Naive thymus-derived CD4-positive, alpha-beta T cell (primary cell): ENCODE measurements at regions not wholly inside any gene's neighbourhood (a gene's known extent, or its start where the extent isn't known, plus 50 kb on each side); places are given as distances from the start of the nearest gene placed in this dataset.

Experiments
- ATAC-seq: fragments of 150-1000 bp; cut with Tn5 transposase; 2 replicates; pipeline ENCODE4 v1.10.0; 2021; ENCODE audit warnings: mild to moderate bottlenecking, moderate library complexity
- CTCF ChIA-PET: fragments of 350-600 bp; sonication (Branson Sonifier 250); formaldehyde crosslinking; loops from one replicate; lab custom pipeline; 2021; ENCODE audit warnings: antibody characterized with exemption; lab: Charles Lee
- POLR2A ChIA-PET: fragments of 350-600 bp; sonication (Branson Sonifier 250); formaldehyde crosslinking; loops from one replicate; lab custom pipeline; 2021; ENCODE audit warnings: antibody characterized with exemption, inconsistent platforms; lab: Charles Lee
- DNase-seq, 9 donors: peaks; one replicate each; pipeline versions ENCODE4 v3.0.0 to v3.0.0-alpha.2; 2020 to 2022; ENCODE audit warnings: mixed read lengths in 1 of 9
- H3K27ac ChIP-seq: one replicate; pipeline ENCODE4 v1.7.0; 2013; ENCODE audit warnings: mild to moderate bottlenecking, low read depth, low read length, moderate library complexity
- H3K27me3 ChIP-seq, 2 donors: one replicate each; pipeline ENCODE4 v1.7.0; 2013; ENCODE audit warnings: low read length in 2 of 2, mild to moderate bottlenecking in 2 of 2, moderate library complexity in 2 of 2; ENCODE audit not compliant: control insufficient read depth in 2 of 2, insufficient read depth in 2 of 2
- H3K36me3 ChIP-seq, 3 experiments: 1 replicate in 2 of 3; 2 replicates in 1 of 3; pipeline ENCODE4 v1.7.0; 2013; ENCODE audit warnings: low read length in 3 of 3, mild to moderate bottlenecking in 3 of 3, moderate library complexity in 1 of 3; ENCODE audit not compliant: insufficient read depth in 3 of 3, control insufficient read depth in 2 of 3
- H3K4me1 ChIP-seq, 2 donors: one replicate each; pipeline ENCODE4 v1.7.0; 2013; ENCODE audit warnings: low read length in 2 of 2, mild to moderate bottlenecking in 2 of 2, moderate library complexity in 1 of 2; ENCODE audit not compliant: control insufficient read depth in 2 of 2, insufficient read depth in 2 of 2
- H3K4me3 ChIP-seq: 2 replicates; pipeline ENCODE4 v1.7.0; 2013; ENCODE audit warnings: mild to moderate bottlenecking, low read length
- H3K9me3 ChIP-seq, 3 experiments: 1 replicate in 2 of 3; 2 replicates in 1 of 3; pipeline ENCODE4 v1.7.0; 2013; ENCODE audit warnings: low read length in 3 of 3; ENCODE audit not compliant: control insufficient read depth in 2 of 3
- H3K27ac Mint-ChIP-seq, 9 donors: one replicate each; pipeline ENCODE4 v1.8.0; 2020 to 2022; ENCODE audit warnings: mixed read lengths in 9 of 9, mild to moderate bottlenecking in 8 of 9, moderate library complexity in 5 of 9, inconsistent platforms in 2 of 9
- H3K27me3 Mint-ChIP-seq, 5 donors: one replicate each; pipeline ENCODE4 v1.8.0; 2021 to 2022; ENCODE audit warnings: mixed read lengths in 5 of 5, mild to moderate bottlenecking in 1 of 5
- H3K36me3 Mint-ChIP-seq, 5 donors: one replicate each; pipeline ENCODE4 v1.8.0; 2020 to 2022; ENCODE audit warnings: mixed read lengths in 5 of 5, mild to moderate bottlenecking in 3 of 5, inconsistent platforms in 1 of 5
- H3K4me1 Mint-ChIP-seq, 7 donors: one replicate each; pipeline ENCODE4 v1.8.0; 2020 to 2022; ENCODE audit warnings: mixed read lengths in 7 of 7, mild to moderate bottlenecking in 3 of 7, inconsistent platforms in 1 of 7
- H3K4me3 Mint-ChIP-seq, 10 donors: one replicate each; pipeline ENCODE4 v1.8.0; 2020 to 2022; ENCODE audit warnings: mild to moderate bottlenecking in 10 of 10, mixed read lengths in 10 of 10, moderate library complexity in 6 of 10, inconsistent platforms in 2 of 10
- H3K9me3 Mint-ChIP-seq, 11 donors: one replicate each; pipeline ENCODE4 v1.8.0; 2020 to 2022; ENCODE audit warnings: mixed read lengths in 11 of 11, mild to moderate bottlenecking in 4 of 11, inconsistent platforms in 1 of 11, moderate library complexity in 1 of 11
- intact Hi-C, 2 donors: fragments of 100-400 bp; cut with micrococcal nuclease; formaldehyde crosslinking; loops; one replicate each; pipeline ENCODE4 v1.15.1; 2023

GRCh38 chr10:107481881-107482280 lies 317.4 kb upstream of the SORCS1 start:
- no peaks in the 10 kb centered on the region for H3K4me1 Mint-ChIP-seq
- no peak for ATAC-seq
- POLR2A ChIA-PET, result no interaction called here

GRCh38 chr10:107481224-107481623 lies 316.7 kb upstream of the SORCS1 start:
- Histone ChIP-seq H3K27me3 (no peaks in the 10 kb centered on the region), H3K27ac (no peak overlapping the region), H3K4me1 (no peaks in the 10 kb centered on the region), H3K4me3 (no peak overlapping the region), H3K9me3 (no peaks in the 10 kb centered on the region), H3K36me3 (no peaks in the 10 kb centered on the region)
- Mint-ChIP-seq H3K4me1 (no peaks in the 10 kb centered on the region), H3K4me3 (no peak overlapping the region), H3K9me3 (peaks cover 0 to 14% (median 8%) of the 10 kb centered on the region in 11 donors), H3K36me3 (no peaks in the 10 kb centered on the region), H3K27me3 (no peaks in the 10 kb centered on the region), H3K27ac (no peak overlapping the region)
- ChIA-PET CTCF (no interaction called here), POLR2A (no interaction called here)
- intact Hi-C loops, result no loop called here
- ATAC-seq, result no peak
- DNase-seq, result no peak

More at GRCh38 chr10:107481881-107482280, 317.4 kb upstream of the SORCS1 start:
- Mint-ChIP-seq H3K27me3 (no peaks in the 10 kb centered on the region), H3K27ac (no peak overlapping the region), H3K9me3 (peaks cover 0 to 21% (median 6%) of the 10 kb centered on the region in 11 donors), H3K4me3 (no peak overlapping the region), H3K36me3 (no peaks in the 10 kb centered on the region)
- intact Hi-C loops, result no loop called here
- CTCF ChIA-PET, result no interaction called here
- H3K9me3 ChIP-seq, result no peaks in the 10 kb centered on the region
- H3K36me3 ChIP-seq, result no peaks in the 10 kb centered on the region
- H3K4me3 ChIP-seq, result no peak overlapping the region
- no peak overlapping the region for H3K27ac ChIP-seq
- no peaks in the 10 kb centered on the region for H3K4me1 ChIP-seq
- no peak for DNase-seq
- H3K27me3 ChIP-seq, result no peaks in the 10 kb centered on the region

GRCh38 chr10:107480781-107481180 lies 316.3 kb upstream of the SORCS1 start:
- ATAC-seq (no peak), DNase-seq (no peak)
- Mint-ChIP-seq H3K27ac (no peak overlapping the region), H3K9me3 (peaks cover 0 to 14% (median 6%) of the 10 kb centered on the region in 11 donors), H3K36me3 (no peaks in the 10 kb centered on the region), H3K4me3 (no peak overlapping the region), H3K27me3 (no peaks in the 10 kb centered on the region), H3K4me1 (no peaks in the 10 kb centered on the region)
- no peak overlapping the region for H3K4me3 ChIP-seq
- intact Hi-C loops, result no loop called here
- no peak overlapping the region for H3K27ac ChIP-seq
- no peaks in the 10 kb centered on the region for H3K27me3 ChIP-seq
- H3K36me3 ChIP-seq, result no peaks in the 10 kb centered on the region
- ChIA-PET POLR2A (no interaction called here), CTCF (no interaction called here)
- H3K4me1 ChIP-seq, result no peaks in the 10 kb centered on the region
- H3K9me3 ChIP-seq, result no peaks in the 10 kb centered on the region

DNA sequence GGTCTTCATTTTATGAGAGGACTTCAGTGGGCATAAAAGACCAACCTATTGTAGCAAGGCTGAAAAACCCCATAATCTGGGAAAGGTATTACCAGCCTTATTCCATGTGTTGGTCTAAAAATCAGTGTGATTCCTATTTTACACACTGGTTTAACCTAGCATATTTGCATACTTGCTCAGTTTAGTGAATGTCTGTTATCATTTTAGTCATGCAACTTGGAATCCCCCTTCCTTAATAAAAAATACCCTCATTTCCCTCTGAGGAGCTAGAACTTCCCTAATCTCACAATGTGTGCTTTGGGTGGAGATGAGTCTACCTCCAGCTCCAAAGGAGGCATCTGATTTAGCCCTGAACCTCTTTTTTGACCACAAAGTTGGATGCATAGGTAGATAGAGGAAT lies 312.8 kb upstream of the SORCS1 start:
- no peaks in the 10 kb centered on the region for H3K36me3 ChIP-seq
- intact Hi-C loops, result no loop called here
- H3K27ac ChIP-seq, result no peak overlapping the region
- ATAC-seq (no peak), DNase-seq (no peak)
- no peaks in the 10 kb centered on the region for H3K9me3 ChIP-seq
- H3K27ac Mint-ChIP-seq, result no peak overlapping the region
- ChIA-PET POLR2A (no interaction called here), CTCF (no interaction called here)
- H3K36me3 Mint-ChIP-seq, result no peaks in the 10 kb centered on the region
- no peak overlapping the region for H3K4me3 ChIP-seq
- H3K27me3 ChIP-seq, result no peaks in the 10 kb centered on the region
- H3K9me3 Mint-ChIP-seq, result peaks cover 0 to 12% (median 6%) of the 10 kb centered on the region in 11 donors
- no peaks in the 10 kb centered on the region for H3K4me1 Mint-ChIP-seq
- no peaks in the 10 kb centered on the region for H3K4me1 ChIP-seq
- H3K27me3 Mint-ChIP-seq, result no peaks in the 10 kb centered on the region
- no peak overlapping the region for H3K4me3 Mint-ChIP-seq

DNA sequence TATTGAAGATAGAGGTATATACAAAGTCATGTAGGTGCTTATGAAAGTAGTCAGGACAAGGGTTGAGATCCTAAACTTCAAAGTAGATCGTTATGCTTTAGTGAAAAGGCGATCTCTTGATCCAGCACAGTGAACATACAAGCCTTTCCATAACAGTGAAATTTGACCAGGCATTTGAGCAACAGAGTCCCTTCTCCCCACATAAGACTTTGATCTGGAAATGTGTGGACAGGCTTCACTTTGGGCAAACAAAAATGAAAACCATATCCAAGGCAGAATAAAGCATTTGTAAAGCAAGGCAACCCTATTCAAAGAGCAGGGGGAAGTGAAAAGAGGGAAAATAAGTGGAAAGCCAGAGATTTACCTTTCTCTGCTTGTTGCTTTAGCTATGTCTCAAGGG lies 311.9 kb upstream of the SORCS1 start:
- H3K27ac ChIP-seq, result no peak overlapping the region

DNA sequence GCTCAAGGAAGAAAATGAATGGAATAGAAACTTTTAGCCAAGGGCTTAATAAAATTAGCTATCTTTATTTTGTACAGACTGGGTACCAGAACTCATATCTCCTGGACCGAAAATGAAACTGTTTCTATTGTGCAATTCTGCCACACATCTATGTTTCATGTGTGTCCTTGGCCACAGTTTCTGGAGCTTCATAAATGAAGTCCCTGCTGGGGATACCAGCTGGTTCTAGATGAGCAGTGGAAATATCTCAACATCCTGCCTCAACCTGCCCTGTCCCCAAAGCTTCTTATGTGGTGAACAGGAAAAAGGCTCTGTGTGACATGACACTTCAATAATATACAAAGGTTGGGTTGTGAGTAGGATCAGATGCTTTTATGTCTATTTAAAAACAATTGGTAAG lies 310.1 kb upstream of the SORCS1 start:
- Histone ChIP-seq H3K36me3 (no peaks in the 10 kb centered on the region), H3K27ac (no peak overlapping the region), H3K9me3 (no peaks in the 10 kb centered on the region), H3K4me1 (no peaks in the 10 kb centered on the region), H3K4me3 (no peak overlapping the region), H3K27me3 (no peaks in the 10 kb centered on the region)
- POLR2A ChIA-PET, result no interaction called here
- no peaks in the 10 kb centered on the region for H3K4me1 Mint-ChIP-seq
- CTCF ChIA-PET, result interaction anchor here (0.6 kb wide), 1 partner anchor 561 kb away, joined by 3 read pairs; no protein-coding TSS in a partner anchor
- no peaks in the 10 kb centered on the region for H3K36me3 Mint-ChIP-seq
- H3K27me3 Mint-ChIP-seq, result no peaks in the 10 kb centered on the region
- no peak overlapping the region for H3K4me3 Mint-ChIP-seq
- intact Hi-C loops, result no loop called here
- H3K9me3 Mint-ChIP-seq, result peaks cover 0 to 14% (median 6%) of the 10 kb centered on the region in 11 donors
- no peak overlapping the region for H3K27ac Mint-ChIP-seq
- DNase-seq (no peak), ATAC-seq (no peak)

More for the DNA sequence above, 311.9 kb upstream of the SORCS1 start:
- CTCF ChIA-PET, result no interaction called here
- H3K9me3 Mint-ChIP-seq, result peaks cover 0 to 10% (median 6%) of the 10 kb centered on the region in 11 donors
- no peak for DNase-seq
- intact Hi-C loops, result no loop called here
- no peaks in the 10 kb centered on the region for H3K36me3 Mint-ChIP-seq
- Histone ChIP-seq H3K27me3 (no peaks in the 10 kb centered on the region), H3K4me1 (no peaks in the 10 kb centered on the region), H3K9me3 (no peaks in the 10 kb centered on the region), H3K36me3 (no peaks in the 10 kb centered on the region), H3K4me3 (no peak overlapping the region)
- ATAC-seq, result no peak
- H3K4me3 Mint-ChIP-seq, result no peak overlapping the region
- no peaks in the 10 kb centered on the region for H3K4me1 Mint-ChIP-seq
- POLR2A ChIA-PET, result no interaction called here
- no peaks in the 10 kb centered on the region for H3K27me3 Mint-ChIP-seq
- H3K27ac Mint-ChIP-seq, result no peak overlapping the region

- Histone ChIP-seq H3K9me3 (no peaks in the 10 kb centered on the region), H3K4me3 (no peak overlapping the region), H3K27me3 (no peaks in the 10 kb centered on the region), H3K36me3 (no peaks in the 10 kb centered on the region), H3K4me1 (no peaks in the 10 kb centered on the region), H3K27ac (no peak overlapping the region)
- Mint-ChIP-seq H3K27me3 (no peaks in the 10 kb centered on the region), H3K27ac (no peak overlapping the region), H3K9me3 (peaks cover 0 to 14% (median 8%) of the 10 kb centered on the region in 11 donors), H3K4me1 (no peaks in the 10 kb centered on the region), H3K4me3 (no peak overlapping the region), H3K36me3 (no peaks in the 10 kb centered on the region)
- intact Hi-C loops, result no loop called here
- no peak for ATAC-seq
- CTCF ChIA-PET, result no interaction called here
- POLR2A ChIA-PET, result no interaction called here
- no peak for DNase-seq
Observed at GRCh38 chr10:107473225-107473624, 308.7 kb upstream of the SORCS1 start.
